ENCODE measurements at regions not wholly inside any gene's neighbourhood (a gene's known extent, or its start where the extent isn't known, plus 50 kb on each side); places are given as distances from the start of the nearest gene placed in this dataset.
"Not testable (repeated sequence)": the region's sequence is repeated elsewhere in the genome, so short reads cannot be mapped to it uniquely, and the experiment has no call there.

- H3K4me3 ChIP-seq (ENCODE audit: control insufficient read depth, low read depth, low read length): no peak overlapping the region
- TF ChIP-seq, protein P1, sequence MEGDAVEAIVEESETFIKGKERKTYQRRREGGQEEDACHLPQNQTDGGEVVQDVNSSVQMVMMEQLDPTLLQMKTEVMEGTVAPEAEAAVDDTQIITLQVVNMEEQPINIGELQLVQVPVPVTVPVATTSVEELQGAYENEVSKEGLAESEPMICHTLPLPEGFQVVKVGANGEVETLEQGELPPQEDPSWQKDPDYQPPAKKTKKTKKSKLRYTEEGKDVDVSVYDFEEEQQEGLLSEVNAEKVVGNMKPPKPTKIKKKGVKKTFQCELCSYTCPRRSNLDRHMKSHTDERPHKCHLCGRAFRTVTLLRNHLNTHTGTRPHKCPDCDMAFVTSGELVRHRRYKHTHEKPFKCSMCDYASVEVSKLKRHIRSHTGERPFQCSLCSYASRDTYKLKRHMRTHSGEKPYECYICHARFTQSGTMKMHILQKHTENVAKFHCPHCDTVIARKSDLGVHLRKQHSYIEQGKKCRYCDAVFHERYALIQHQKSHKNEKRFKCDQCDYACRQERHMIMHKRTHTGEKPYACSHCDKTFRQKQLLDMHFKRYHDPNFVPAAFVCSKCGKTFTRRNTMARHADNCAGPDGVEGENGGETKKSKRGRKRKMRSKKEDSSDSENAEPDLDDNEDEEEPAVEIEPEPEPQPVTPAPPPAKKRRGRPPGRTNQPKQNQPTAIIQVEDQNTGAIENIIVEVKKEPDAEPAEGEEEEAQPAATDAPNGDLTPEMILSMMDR (IDR thresholded peaks at IDR 0.05; ENCODE audit: control insufficient read depth, insufficient read depth, low read depth, low read length, missing control alignments): no peak
- DNase-seq (ENCODE audit: low read depth): no peak
These were observed 904.1 kb downstream of the OTOL1 start for GRCh38 chr3:162400697-162401096.

DNA sequence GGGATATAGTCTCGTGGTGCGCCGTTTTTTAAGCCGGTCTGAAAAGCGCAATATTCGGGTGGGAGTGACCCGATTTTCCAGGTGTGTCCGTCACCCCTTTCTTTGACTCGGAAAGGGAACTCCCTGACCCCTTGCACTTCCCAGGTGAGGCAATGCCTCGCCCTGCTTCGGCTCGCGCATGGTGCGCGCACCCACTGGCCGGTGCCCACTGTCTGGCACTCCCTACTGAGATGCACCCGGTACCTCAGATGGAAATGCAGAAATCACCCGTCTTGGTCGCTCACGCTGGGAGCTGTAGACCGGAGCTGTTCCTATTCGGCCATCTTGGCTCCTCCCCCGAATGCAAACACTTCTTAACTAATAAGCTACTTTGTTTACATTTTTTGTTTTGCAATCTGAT lies 914.9 kb downstream of the OTOL1 start:
- DNase-seq (ENCODE audit: low read depth); H3K4me3 ChIP-seq (ENCODE audit: control insufficient read depth, low read depth, low read length): not testable (repeated sequence)

- TF ChIP-seq, protein P1 (IDR thresholded peaks at IDR 0.05; ENCODE audit: control insufficient read depth, insufficient read depth, low read depth, low read length, missing control alignments): no peak
- no peak for DNase-seq (ENCODE audit: low read depth)
- H3K4me3 ChIP-seq (ENCODE audit: control insufficient read depth, low read depth, low read length): no peak overlapping the region
These were observed 925.1 kb downstream of the OTOL1 start for GRCh38 chr3:162421721-162422120.

- no peak overlapping the region for H3K4me3 ChIP-seq (ENCODE audit: control insufficient read depth, low read depth, low read length)
- no peak for DNase-seq (ENCODE audit: low read depth)
- TF ChIP-seq, protein P1 (IDR thresholded peaks at IDR 0.05; ENCODE audit: control insufficient read depth, insufficient read depth, low read depth, low read length, missing control alignments): no peak
These were observed 931.6 kb downstream of the OTOL1 start for GRCh38 chr3:162428192-162428591.

GRCh38 chr3:162435750-162436149 lies 939.1 kb downstream of the OTOL1 start:
- no peak overlapping the region for H3K4me3 ChIP-seq (ENCODE audit: control insufficient read depth, low read depth, low read length)
- TF ChIP-seq, protein P1 (IDR thresholded peaks at IDR 0.05; ENCODE audit: control insufficient read depth, insufficient read depth, low read depth, low read length, missing control alignments): no peak
- no peak for DNase-seq (ENCODE audit: low read depth)

- H3K4me3 ChIP-seq (ENCODE audit: control insufficient read depth, low read depth, low read length): no peak overlapping the region
- TF ChIP-seq, protein P1 (IDR thresholded peaks at IDR 0.05; ENCODE audit: control insufficient read depth, insufficient read depth, low read depth, low read length, missing control alignments): no peak
These were observed 940.2 kb downstream of the OTOL1 start for GRCh38 chr3:162436826-162437225.

GRCh38 chr3:162437480-162437879 lies 940.9 kb downstream of the OTOL1 start:
- TF ChIP-seq, protein P1 (IDR thresholded peaks at IDR 0.05; ENCODE audit: control insufficient read depth, insufficient read depth, low read depth, low read length, missing control alignments): no peak
- no peak overlapping the region for H3K4me3 ChIP-seq (ENCODE audit: control insufficient read depth, low read depth, low read length)
- DNase-seq (ENCODE audit: low read depth): no peak

More at GRCh38 chr3:162436826-162437225, 940.2 kb downstream of the OTOL1 start:
- no peak for DNase-seq (ENCODE audit: low read depth)
